ENCODE measurements at regions not wholly inside any gene's neighbourhood (a gene's known extent, or its start where the extent isn't known, plus 50 kb on each side); places are given as distances from the start of the nearest gene placed in this dataset.

DNA sequence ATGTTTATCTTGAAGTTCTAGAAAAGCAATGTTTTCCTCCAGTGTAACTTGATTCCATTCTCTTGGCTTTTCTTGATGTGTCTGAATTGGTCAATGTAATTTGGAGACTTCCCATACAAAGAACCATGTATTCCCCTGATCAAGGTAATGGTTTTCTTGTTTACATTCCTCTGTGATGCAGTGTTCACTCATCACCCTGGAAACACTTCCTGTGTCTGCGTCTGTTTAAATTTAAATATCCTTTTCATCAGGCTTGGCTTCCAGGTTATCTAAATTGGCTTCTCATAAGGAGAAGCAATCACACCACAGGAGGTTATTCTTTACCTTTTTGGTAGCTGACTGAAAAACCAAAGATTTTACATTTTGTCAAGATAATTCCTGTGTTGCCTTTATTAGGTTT is 237.3 kb upstream of the WSCD1 start:
- TF ChIP-seq, protein P1, sequence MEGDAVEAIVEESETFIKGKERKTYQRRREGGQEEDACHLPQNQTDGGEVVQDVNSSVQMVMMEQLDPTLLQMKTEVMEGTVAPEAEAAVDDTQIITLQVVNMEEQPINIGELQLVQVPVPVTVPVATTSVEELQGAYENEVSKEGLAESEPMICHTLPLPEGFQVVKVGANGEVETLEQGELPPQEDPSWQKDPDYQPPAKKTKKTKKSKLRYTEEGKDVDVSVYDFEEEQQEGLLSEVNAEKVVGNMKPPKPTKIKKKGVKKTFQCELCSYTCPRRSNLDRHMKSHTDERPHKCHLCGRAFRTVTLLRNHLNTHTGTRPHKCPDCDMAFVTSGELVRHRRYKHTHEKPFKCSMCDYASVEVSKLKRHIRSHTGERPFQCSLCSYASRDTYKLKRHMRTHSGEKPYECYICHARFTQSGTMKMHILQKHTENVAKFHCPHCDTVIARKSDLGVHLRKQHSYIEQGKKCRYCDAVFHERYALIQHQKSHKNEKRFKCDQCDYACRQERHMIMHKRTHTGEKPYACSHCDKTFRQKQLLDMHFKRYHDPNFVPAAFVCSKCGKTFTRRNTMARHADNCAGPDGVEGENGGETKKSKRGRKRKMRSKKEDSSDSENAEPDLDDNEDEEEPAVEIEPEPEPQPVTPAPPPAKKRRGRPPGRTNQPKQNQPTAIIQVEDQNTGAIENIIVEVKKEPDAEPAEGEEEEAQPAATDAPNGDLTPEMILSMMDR (conservative IDR thresholded peaks at IDR 0.05 in 1 of 2, IDR thresholded peaks at IDR 0.05 in 1 of 2; ENCODE audit: extremely low read depth in 1 of 2, insufficient read depth in 1 of 2, low read depth in 1 of 2, low read length in 2 of 2), result no peak
- TF ChIP-seq EZH2 (IDR thresholded peaks at IDR 0.05; ENCODE audit: borderline replicate concordance, low read length), result no peak
